ENCODE measurements at regions not wholly inside any gene's neighbourhood (a gene's known extent, or its start where the extent isn't known, plus 50 kb on each side); places are given as distances from the start of the nearest gene placed in this dataset.
A peak's percentile ranks its signal among the peaks of the same experiment; 100 is the strongest.

DNA sequence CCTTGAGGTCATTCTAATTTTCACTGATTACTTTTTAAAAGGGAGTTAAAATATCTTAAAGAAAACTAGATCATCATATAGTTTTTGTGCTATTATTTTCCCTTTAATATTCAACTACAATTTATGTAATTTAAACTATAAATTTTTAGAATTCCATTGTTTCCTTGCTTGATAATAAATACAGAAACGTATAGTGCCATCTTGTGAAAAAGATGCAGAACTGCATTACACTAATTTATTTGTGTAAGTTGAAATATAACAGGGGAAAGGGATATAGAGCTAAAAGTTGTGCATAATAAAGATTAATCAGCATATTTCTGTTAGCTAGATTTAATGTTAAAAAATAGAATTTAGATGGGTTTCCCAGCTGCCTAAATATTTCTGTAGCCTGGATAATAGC is 61.5 kb upstream of the TDRD3 start (continued):
- TF ChIP-seq ZNF350 (CRISPR knock-in tag; IDR thresholded peaks at IDR 0.05; ENCODE audit: borderline replicate concordance, low read depth) (no peak), TGIF2 (CRISPR knock-in tag; IDR thresholded peaks at IDR 0.05) (no peak), RCOR2 (CRISPR knock-in tag; IDR thresholded peaks at IDR 0.05) (no peak), REL (CRISPR knock-in tag; conservative IDR thresholded peaks at IDR 0.05) (no peak), TCF7L2 (IDR thresholded peaks at IDR 0.05; ENCODE audit: low read depth, low read length) (no peak), PHF21A (CRISPR knock-in tag; IDR thresholded peaks at IDR 0.05) (no peak), PHF8 (CRISPR knock-in tag; IDR thresholded peaks at IDR 0.05) (no peak), ZNF768 (CRISPR knock-in tag; IDR thresholded peaks at IDR 0.05) (no peak), CBX2 (IDR thresholded peaks at IDR 0.05; ENCODE audit: low read depth, low read length) (no peak), CBX2 (CRISPR knock-in tag; IDR thresholded peaks at IDR 0.05; ENCODE audit: low read depth) (no peak)
- TF ChIP-seq, protein P1, sequence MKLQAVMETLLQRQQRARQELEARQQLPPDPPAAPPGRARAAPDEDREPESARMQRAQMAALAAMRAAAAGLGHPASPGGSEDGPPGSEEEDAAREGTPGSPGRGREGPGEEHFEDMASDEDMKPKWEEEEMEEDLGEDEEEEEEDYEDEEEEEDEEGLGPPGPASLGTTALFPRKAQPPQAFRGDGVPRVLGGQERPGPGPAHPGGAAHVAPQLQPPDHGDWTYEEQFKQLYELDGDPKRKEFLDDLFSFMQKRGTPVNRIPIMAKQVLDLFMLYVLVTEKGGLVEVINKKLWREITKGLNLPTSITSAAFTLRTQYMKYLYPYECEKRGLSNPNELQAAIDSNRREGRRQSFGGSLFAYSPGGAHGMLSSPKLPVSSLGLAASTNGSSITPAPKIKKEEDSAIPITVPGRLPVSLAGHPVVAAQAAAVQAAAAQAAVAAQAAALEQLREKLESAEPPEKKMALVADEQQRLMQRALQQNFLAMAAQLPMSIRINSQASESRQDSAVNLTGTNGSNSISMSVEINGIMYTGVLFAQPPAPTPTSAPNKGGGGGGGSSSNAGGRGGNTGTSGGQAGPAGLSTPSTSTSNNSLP (IDR thresholded peaks at IDR 0.05; ENCODE audit: low read depth, low read length), result 0 out of 2 replicates have a peak, but pooled peaks have one; percentile 56
- TF ChIP-seq, protein P2, sequence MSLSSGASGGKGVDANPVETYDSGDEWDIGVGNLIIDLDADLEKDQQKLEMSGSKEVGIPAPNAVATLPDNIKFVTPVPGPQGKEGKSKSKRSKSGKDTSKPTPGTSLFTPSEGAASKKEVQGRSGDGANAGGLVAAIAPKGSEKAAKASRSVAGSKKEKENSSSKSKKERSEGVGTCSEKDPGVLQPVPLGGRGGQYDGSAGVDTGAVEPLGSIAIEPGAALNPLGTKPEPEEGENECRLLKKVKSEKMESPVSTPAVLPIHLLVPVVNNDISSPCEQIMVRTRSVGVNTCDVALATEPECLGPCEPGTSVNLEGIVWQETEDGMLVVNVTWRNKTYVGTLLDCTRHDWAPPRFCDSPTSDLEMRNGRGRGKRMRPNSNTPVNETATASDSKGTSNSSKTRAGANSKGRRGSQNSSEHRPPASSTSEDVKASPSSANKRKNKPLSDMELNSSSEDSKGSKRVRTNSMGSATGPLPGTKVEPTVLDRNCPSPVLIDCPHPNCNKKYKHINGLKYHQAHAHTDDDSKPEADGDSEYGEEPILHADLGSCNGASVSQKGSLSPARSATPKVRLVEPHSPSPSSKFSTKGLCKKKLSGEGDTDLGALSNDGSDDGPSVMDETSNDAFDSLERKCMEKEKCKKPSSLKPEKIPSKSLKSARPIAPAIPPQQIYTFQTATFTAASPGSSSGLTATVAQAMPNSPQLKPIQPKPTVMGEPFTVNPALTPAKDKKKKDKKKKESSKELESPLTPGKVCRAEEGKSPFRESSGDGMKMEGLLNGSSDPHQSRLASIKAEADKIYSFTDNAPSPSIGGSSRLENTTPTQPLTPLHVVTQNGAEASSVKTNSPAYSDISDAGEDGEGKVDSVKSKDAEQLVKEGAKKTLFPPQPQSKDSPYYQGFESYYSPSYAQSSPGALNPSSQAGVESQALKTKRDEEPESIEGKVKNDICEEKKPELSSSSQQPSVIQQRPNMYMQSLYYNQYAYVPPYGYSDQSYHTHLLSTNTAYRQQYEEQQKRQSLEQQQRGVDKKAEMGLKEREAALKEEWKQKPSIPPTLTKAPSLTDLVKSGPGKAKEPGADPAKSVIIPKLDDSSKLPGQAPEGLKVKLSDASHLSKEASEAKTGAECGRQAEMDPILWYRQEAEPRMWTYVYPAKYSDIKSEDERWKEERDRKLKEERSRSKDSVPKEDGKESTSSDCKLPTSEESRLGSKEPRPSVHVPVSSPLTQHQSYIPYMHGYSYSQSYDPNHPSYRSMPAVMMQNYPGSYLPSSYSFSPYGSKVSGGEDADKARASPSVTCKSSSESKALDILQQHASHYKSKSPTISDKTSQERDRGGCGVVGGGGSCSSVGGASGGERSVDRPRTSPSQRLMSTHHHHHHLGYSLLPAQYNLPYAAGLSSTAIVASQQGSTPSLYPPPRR (CRISPR knock-in tag; IDR thresholded peaks at IDR 0.05; ENCODE audit: borderline replicate concordance), result no peak
- TF ChIP-seq, protein P3, sequence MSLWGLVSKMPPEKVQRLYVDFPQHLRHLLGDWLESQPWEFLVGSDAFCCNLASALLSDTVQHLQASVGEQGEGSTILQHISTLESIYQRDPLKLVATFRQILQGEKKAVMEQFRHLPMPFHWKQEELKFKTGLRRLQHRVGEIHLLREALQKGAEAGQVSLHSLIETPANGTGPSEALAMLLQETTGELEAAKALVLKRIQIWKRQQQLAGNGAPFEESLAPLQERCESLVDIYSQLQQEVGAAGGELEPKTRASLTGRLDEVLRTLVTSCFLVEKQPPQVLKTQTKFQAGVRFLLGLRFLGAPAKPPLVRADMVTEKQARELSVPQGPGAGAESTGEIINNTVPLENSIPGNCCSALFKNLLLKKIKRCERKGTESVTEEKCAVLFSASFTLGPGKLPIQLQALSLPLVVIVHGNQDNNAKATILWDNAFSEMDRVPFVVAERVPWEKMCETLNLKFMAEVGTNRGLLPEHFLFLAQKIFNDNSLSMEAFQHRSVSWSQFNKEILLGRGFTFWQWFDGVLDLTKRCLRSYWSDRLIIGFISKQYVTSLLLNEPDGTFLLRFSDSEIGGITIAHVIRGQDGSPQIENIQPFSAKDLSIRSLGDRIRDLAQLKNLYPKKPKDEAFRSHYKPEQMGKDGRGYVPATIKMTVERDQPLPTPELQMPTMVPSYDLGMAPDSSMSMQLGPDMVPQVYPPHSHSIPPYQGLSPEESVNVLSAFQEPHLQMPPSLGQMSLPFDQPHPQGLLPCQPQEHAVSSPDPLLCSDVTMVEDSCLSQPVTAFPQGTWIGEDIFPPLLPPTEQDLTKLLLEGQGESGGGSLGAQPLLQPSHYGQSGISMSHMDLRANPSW (CRISPR knock-in tag; IDR thresholded peaks at IDR 0.05; ENCODE audit: borderline replicate concordance), result no peak
